Chondrocyte (in vitro differentiated cells): ENCODE measurements at regions not wholly inside any gene's neighbourhood (a gene's known extent, or its start where the extent isn't known, plus 50 kb on each side); places are given as distances from the start of the nearest gene placed in this dataset.

Source experiments
- DNase-seq: peaks from one replicate; pipeline ENCODE4 v3.0.0; 2021; ENCODE audit warnings: mixed read lengths, low spot score
- H3K27ac Mint-ChIP-seq: one replicate; pipeline ENCODE4 v1.8.0; 2021; ENCODE audit warnings: mild to moderate bottlenecking, moderate library complexity, mixed read lengths; ENCODE audit not compliant: unreplicated experiment
- H3K27me3 Mint-ChIP-seq: 2 replicates; pipeline ENCODE4 v1.8.0; 2021; ENCODE audit warnings: low read depth, mixed read lengths
- H3K36me3 Mint-ChIP-seq: 2 replicates; pipeline ENCODE4 v1.8.0; 2021; ENCODE audit warnings: low read depth, mixed read lengths
- H3K4me1 Mint-ChIP-seq: 2 replicates; pipeline ENCODE4 v1.8.0; 2021; ENCODE audit warnings: low read depth, mild to moderate bottlenecking, mixed read lengths
- H3K4me3 Mint-ChIP-seq: one replicate; pipeline ENCODE4 v1.8.0; 2021; ENCODE audit warnings: mild to moderate bottlenecking, moderate library complexity, mixed read lengths; ENCODE audit not compliant: unreplicated experiment
- H3K9me3 Mint-ChIP-seq: 2 replicates; pipeline ENCODE4 v1.8.0; 2021; ENCODE audit warnings: low read depth, mixed read lengths
- TF ChIP-seq, protein P1 (sequence below): fragments of 200-600 bp; sonication (generic); IDR thresholded peaks from 2 replicates; pipeline ENCODE4 v1.5.0; 2021; ENCODE audit warnings: antibody characterized with exemption, mild to moderate bottlenecking, moderate library complexity

DNA sequence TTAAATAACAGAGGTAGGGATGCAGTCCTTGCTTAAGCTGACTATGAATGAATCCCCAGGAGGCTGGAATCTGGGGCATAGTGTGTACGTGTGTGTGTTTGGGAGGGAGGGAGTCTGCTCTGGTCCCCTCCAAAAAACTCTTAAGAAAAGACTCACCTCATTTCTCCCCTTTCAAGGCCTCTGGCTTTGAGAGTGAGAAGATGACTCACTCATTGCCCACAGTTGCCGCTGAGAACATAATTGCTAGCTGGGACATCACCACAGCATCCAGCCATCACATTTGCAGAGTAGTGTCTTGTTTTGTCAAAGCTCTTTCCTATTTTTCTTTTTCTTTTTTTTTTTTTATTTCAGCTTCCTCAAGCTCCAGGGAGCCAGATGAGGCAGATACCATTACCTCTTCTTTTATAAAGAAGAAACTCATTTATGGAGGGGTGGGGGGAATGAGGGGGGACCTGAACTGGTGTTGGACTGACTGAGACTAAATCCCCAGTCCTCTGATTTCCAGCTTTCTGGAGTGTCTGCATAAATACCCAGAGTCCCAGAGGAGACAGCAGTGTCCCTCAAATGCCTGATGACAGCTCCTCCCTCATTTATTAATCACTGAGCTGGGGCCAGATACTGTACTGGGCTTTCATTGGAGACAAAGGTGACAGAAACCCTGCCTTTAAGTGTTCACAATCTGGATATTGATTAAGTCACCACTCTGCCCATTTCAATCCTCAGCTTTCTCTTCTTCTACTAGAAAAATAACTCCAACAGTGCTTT lies 61.9 kb upstream of the LAS1L start:
- no peaks in the 10 kb centered on the region for H3K36me3 Mint-ChIP-seq
- peaks cover 7% of the 10 kb centered on the region for H3K9me3 Mint-ChIP-seq
- no peak for DNase-seq
- TF ChIP-seq, protein P1, sequence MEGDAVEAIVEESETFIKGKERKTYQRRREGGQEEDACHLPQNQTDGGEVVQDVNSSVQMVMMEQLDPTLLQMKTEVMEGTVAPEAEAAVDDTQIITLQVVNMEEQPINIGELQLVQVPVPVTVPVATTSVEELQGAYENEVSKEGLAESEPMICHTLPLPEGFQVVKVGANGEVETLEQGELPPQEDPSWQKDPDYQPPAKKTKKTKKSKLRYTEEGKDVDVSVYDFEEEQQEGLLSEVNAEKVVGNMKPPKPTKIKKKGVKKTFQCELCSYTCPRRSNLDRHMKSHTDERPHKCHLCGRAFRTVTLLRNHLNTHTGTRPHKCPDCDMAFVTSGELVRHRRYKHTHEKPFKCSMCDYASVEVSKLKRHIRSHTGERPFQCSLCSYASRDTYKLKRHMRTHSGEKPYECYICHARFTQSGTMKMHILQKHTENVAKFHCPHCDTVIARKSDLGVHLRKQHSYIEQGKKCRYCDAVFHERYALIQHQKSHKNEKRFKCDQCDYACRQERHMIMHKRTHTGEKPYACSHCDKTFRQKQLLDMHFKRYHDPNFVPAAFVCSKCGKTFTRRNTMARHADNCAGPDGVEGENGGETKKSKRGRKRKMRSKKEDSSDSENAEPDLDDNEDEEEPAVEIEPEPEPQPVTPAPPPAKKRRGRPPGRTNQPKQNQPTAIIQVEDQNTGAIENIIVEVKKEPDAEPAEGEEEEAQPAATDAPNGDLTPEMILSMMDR = no peak
- H3K27me3 Mint-ChIP-seq = no peaks in the 10 kb centered on the region
- peak overlapping the region; percentile 87 for H3K27ac Mint-ChIP-seq
- no peak overlapping the region for H3K4me3 Mint-ChIP-seq
- H3K4me1 Mint-ChIP-seq = peaks cover 45% of the 10 kb centered on the region

DNA sequence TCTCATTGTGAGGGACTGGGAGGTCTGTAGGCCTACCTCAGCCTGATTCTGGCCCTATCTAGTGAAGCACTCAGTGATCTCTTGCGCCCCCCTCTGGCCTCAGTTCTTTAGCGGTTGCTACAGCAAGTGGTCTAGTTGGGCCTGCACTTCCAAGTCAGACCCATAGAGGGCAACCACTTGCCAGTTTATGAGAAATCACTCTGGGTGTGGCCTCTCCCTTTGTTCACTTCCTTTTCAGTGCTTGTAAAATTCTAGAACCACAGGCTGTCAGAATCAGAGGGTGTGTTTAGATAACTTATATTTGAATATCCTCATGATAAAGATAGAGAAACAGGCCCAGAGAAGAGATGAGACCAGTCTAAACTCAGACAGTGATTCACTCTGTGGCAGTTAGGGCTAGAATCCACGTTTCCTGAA lies 60.9 kb upstream of the LAS1L start:
- Mint-ChIP-seq H3K4me1 (peaks cover 37% of the 10 kb centered on the region), H3K27me3 (no peaks in the 10 kb centered on the region), H3K9me3 (peaks cover 7% of the 10 kb centered on the region), H3K27ac (peak overlapping the region; percentile 87), H3K4me3 (no peak overlapping the region), H3K36me3 (no peaks in the 10 kb centered on the region)
- no peak for DNase-seq
- TF ChIP-seq, protein P1 = peak; percentile 97

DNA sequence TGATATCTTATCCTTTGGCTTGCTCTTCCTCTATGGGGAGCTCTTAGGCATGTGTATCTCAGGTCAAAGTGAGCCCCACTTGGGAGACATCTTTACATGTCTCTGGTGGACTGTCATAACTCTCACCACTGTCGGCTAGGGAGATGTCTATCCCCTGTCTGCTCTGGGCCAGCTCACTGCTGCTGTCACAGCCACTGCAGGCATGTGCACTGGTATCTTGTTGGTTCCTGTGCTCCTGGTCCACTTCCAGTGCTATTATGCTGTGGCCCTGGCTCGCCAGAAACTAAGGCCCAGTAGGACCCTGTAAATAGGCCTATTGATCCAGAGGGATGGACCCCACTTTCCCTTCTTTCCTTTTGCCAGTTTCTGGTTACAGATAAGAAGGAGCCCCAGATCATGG lies 56.6 kb upstream of the LAS1L start:
- no peak for DNase-seq
- H3K27ac Mint-ChIP-seq = no peak overlapping the region
- no peak overlapping the region for H3K4me3 Mint-ChIP-seq
- H3K36me3 Mint-ChIP-seq = no peaks in the 10 kb centered on the region
- TF ChIP-seq, protein P1 = no peak
- no peaks in the 10 kb centered on the region for H3K27me3 Mint-ChIP-seq
- peaks cover 28% of the 10 kb centered on the region for H3K4me1 Mint-ChIP-seq
- H3K9me3 Mint-ChIP-seq = no peaks in the 10 kb centered on the region

DNA sequence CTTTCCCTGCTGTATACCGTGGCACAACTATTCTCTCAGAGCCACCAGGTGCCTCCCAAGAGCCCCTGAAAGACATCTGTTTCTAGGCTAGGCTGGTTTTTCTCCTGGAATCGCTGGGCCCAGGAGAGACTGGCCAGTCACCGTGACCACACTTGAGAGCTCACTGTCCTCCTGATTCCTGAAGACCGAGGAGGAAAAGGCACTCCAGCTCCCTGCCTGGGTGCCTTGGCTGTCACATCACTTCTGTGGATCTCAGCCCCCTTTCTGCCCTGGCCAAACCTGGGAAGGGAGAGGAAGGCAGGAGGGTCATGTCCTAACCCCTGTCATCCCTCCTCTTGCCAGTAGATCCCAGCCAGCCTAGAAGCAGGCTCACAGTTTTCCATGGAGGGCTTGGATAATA lies 54.7 kb upstream of the LAS1L start:
- H3K9me3 Mint-ChIP-seq = no peaks in the 10 kb centered on the region
- H3K27ac Mint-ChIP-seq = no peak overlapping the region
- no peak for DNase-seq

DNA sequence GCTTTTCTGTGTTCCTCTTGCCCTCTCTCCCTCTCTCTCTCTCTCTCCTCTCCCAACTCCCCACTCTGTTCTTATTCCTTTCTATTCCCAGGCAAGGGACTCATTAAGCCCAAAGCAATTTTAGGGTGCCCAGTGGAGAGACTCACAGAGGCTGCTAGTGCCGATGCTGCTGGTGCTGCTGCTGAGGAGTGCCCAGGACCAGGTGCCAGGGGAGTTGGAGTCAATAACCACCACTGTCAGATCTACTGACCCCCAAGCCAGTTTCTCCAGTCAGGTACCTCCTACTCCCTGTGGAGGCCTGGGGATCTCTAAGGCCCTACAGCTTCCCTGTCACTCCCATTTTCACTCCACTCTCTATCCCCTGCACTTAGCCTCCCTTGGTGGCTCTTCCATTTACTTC lies 54.2 kb upstream of the LAS1L start:
- Mint-ChIP-seq H3K4me3 (no peak overlapping the region), H3K9me3 (no peaks in the 10 kb centered on the region), H3K36me3 (no peaks in the 10 kb centered on the region), H3K27ac (no peak overlapping the region), H3K4me1 (peaks cover 16% of the 10 kb centered on the region), H3K27me3 (no peaks in the 10 kb centered on the region)
- TF ChIP-seq, protein P1 = no peak
- DNase-seq = no peak

More for the DNA sequence above, 54.7 kb upstream of the LAS1L start:
- no peaks in the 10 kb centered on the region for H3K36me3 Mint-ChIP-seq
- H3K4me3 Mint-ChIP-seq = no peak overlapping the region
- TF ChIP-seq, protein P1 = no peak
- H3K4me1 Mint-ChIP-seq = peaks cover 16% of the 10 kb centered on the region
- H3K27me3 Mint-ChIP-seq = no peaks in the 10 kb centered on the region
